GM18517 (cell line): ENCODE measurements at regions not wholly inside any gene's neighbourhood (a gene's known extent, or its start where the extent isn't known, plus 50 kb on each side); places are given as distances from the start of the nearest gene placed in this dataset.
"Not testable (repeated sequence)": the region's sequence is repeated elsewhere in the genome, so short reads cannot be mapped to it uniquely, and the experiment has no call there.

Experiments used
- ATAC-seq: cut with Tn5 transposase; IDR thresholded peaks from one replicate; pipeline ENCODE4 v1.9.1; 2021; ENCODE audit warnings: mild to moderate bottlenecking, moderate library complexity; ENCODE audit not compliant: unreplicated experiment

- ATAC-seq = no peak
These were observed 845.7 kb downstream of the SLC16A7 start for GRCh38 chr12:60441577-60441976.

- ATAC-seq = no peak
These were observed 855.6 kb downstream of the SLC16A7 start for GRCh38 chr12:60451457-60451856.

DNA sequence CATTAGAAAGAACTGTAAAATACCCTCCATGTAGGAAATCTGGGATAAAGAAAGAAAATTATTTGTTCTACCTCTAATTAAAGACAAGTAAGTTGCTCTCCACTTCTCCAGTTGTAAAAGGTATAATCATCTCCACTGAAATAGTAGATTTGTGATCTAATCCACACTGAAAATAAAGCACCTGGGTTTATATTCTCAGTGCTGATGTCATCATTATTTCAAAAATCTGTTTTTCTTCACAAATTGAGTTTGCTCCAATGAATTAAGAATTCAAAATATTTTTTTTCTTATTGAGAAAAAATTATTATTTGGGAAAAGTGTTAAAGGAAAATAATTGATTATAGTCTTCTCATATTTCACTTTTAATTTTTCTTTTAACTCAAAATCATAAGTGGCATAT lies 869.2 kb downstream of the SLC16A7 start:
- ATAC-seq = no peak

DNA sequence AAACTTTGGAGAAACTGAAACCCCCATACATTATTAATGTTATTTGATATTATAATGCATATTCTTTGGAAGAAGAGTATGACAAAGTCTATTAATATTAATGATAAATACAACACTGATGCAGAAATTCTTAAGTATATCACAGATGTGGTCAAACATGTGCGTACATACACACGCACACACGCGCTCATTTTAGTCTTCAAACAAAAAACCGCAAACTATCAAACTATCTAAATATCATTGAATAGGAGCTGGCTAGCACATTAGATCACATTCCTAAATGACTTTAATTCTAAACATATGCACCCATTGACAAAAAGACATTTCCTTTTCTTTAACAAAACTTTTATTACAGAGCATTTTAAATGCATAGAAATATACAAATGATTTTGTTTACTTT lies 872.7 kb downstream of the SLC16A7 start:
- ATAC-seq = no peak

GRCh38 chr12:60475825-60476224 lies 880.0 kb downstream of the SLC16A7 start:
- no peak for ATAC-seq

DNA sequence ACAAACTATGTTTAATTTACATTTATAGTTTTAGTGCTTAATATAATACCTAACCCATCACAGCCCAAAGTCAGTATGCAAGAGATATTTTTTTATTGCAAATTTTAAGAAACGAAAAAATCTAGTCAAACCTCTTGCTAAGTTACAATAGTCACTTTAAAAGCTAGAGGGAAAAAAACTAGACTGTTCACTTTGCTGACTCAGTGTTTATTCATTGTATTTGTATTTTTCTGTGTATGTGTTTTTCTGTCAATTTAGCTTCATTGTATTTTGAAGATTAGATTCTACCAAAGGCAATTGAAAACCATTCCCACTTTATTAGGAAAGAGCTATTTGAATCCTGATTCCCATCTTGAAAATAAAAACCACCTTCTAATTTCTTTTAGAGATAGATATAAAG lies 891.5 kb downstream of the SLC16A7 start:
- no peak for ATAC-seq

DNA sequence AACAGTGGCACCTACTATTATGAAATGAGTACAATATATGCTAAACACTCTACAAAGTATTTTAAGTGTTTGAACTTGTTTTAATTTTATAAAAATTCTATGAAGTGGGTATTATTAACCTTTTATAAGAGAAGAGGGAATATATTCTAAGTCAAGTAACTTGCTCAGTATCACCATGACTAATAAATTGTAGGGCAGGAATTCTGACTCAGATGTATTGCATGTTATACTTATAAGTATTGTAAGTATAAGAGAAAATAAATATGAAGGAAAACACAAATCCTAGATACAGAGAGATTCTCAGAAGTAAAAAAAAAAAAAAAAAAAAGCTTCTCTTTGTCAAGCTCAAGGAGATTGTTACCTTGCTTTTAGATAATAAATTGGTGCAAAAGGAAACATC lies 893.2 kb downstream of the SLC16A7 start:
- ATAC-seq = no peak

DNA sequence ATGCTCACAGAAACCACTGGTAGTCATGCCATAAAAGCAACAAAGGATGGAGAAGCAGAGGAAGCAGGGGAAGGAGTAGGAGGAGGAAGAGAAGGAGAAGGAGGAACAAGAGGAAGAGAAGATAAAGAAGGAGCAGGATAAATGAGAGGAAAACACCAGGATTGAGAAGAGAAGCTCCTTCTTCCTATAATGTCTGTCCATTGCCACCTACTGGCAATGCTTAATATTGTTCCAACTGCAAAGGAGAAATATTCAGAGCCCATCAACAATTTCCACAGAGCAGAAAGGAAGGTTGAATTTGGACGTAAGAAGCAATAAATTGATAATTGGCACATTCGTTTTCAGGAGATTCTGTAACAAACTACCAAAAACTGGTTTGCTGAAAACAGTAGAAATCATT lies 898.4 kb downstream of the SLC16A7 start:
- no peak for ATAC-seq

DNA sequence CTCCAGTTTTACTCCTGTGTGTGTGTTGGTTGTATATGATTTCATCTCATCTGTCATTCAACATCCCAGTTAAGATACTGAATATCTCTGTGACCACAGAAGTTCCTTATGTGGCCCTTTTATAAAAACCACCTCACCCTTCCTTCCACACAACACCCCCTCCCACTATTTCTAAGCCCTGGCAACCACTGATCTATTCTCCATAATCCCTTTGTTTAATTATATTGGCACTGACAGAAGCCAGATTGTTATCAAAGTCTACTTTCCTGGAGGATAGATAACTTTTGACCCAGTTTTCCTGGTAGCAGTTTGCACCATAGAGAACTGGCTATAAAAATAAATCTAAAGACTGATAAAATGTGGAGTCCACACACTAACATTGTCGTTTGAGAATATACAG lies 902.8 kb downstream of the SLC16A7 start:
- ATAC-seq = no peak

DNA sequence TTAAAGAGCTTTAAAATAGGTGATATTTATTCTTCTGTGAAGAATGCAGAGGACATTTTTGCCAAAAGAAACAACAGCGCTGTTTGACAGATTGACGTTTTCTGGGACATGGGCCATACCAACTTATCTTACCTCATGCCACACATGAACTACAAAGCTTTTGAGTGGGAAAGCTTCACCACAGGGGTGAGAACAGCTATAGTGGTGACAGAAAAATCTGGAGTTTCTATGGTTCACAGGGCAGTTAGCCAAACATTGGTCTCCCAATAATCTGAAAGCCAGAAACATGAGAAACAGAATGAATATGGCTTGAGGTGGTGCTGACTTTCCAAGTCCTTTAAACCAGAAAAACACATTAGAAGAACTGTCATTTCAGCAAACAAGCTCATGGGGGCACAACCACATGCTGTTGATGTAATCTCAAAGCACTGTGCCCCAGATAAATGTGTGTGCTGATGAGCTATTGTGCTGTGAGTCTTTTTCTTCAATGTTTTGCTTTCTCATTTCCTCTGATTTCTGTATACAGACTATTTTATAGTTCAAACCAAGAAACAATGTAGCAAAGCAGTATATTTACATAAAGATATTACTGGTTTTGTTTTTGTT lies 905.4 kb downstream of the SLC16A7 start:
- ATAC-seq = no peak

DNA sequence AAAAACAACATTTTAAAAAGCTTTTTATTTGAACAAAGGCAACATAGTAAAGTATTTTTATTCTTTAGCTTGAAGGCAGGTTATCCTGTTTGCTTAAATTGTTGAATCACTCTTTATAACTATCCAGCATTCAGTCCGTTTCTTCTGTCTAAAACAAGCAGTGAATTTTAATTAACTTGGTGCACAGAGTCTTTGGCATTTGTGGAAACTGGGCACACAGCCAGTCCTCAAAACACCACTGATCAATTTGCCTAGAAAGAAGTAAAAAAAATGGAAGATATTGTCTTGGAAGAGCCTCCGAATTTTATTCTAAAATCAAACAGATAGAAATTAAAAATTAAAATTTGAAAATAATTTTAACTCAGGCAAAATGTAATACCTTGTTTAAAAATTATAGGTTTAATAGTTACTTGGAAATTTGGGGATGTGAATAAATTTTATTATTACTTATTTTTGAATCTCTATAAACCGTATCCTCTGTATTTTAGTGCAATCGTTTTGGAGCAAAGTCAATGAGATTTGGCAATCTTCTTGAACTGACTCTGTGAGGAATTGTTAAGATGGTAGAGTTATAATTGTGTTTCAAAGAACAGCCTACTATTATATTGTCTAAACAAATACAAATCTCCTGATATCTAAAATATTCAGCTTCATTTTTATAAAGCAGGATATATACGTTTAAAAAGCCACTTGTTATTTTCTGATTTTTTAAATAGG lies 927.0 kb downstream of the SLC16A7 start:
- ATAC-seq = no peak

DNA sequence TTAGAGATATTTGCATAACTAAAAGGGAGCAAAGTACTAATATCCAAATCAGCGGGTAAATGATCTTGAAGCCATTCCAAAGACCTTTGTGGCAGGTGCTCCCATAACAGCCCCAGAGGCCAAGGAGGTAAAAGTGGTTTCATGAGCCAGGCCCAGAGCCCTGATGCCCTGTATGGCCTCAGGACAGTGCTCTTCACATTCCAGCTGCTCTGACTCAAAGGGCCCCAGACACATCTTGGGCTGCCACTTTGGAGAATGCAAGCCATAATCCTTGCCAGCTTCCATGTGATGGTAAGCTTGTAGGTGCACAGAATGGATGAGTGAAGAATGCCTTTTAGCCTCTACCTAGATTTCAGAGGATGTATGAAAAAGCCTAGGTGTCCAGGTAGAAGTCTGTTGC lies 933.4 kb downstream of the SLC16A7 start:
- no peak for ATAC-seq

GRCh38 chr12:60529723-60530122 lies 933.9 kb downstream of the SLC16A7 start:
- ATAC-seq = no peak

GRCh38 chr12:60535363-60535762 lies 939.5 kb downstream of the SLC16A7 start:
- no peak for ATAC-seq

GRCh38 chr12:60539592-60539991 lies 943.8 kb downstream of the SLC16A7 start:
- ATAC-seq = no peak

- no peak for ATAC-seq
These were observed 973.1 kb downstream of the SLC16A7 start for GRCh38 chr12:60568914-60569313.

DNA sequence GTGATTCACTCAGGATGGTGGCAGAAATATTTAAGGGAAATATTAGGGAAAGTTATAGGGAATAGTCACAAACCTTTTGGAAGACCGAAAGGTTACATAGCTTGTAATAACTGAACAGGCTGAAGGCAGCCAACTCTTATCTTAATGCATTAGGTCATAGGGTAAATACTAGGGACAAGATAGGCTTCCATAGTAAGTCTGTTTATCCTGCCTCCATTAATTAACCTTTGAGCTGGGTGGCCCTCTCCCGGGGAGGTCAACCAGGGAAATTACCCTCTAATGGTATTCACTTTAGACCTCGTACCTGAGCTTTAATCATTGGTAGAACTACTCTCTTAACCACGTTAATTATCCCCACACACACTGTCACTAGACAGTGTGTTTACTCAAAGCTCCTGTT lies 981.8 kb downstream of the SLC16A7 start:
- no peak for ATAC-seq

GRCh38 chr12:60587664-60588063 lies 991.8 kb downstream of the SLC16A7 start:
- not testable (repeated sequence) for ATAC-seq

DNA sequence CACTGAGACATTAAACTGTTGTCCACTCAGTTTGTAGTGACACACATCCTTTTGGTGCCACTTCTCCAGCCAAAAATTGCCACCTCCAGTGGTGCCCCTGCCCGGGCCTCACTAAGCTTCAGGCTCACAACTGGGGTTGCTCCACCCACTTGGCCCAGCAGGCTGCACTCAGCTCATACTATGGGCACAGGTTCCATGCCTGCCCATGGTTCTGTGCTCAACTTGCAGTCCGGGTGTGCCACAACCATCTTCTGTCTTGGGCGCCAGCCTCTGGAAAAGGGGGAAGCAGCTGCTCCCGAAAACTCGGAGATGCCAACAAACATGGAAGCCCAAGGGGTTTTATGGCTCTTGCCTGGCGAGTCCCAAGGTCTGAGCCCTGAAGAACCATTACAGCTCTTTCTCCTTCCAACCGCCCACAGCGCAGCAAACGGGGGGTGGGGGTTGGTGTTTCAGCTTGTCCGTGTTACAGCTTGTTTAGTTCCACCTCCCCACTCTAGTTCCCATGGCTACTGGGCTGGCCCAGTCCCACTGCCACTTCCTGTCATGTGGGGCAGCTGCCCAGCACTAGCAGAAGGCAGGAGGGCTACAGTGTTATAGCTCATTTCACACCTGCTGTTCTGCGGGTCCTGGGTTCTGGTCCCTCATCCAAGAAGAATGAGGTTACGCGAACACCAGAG lies 998.3 kb downstream of the SLC16A7 start:
- ATAC-seq = no peak

DNA sequence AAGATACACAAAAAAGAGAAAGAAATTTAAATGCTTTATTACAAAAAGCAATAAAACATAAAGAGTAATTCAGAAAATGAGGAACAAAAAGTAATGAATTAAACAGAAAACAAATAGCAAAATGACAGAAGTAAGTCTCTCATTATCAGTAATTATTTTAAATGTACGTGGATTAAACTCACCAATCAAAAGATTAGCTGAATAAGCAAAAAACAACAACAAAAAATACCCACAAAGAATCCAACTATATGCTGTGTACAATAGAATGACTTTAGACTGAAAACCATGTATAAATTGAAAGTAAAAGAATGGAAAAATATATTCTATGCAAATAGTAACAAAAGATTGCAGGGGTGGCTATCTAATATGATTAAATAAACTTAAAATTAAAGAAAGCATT lies 1006.8 kb downstream of the SLC16A7 start:
- ATAC-seq = no peak

DNA sequence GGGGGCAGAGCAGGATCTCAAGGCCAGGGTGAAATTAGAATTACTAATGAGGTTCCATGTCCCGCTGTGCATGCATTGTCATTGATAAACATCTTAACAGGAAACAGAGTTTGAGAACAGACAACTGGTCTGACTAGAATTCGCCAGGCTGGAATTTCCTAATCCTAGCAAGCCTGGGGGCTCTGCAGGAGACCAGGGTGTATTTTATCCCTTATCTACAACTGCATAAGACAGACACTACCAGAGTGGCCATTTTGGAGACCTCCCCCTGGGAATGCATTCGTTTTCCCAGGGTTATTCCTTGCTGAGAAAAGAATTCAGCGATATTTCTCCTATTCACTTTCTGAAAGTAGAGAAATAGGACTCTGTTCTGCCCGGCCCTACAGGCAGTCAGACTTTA lies 1007.6 kb downstream of the SLC16A7 start:
- ATAC-seq = not testable (repeated sequence)

GRCh38 chr12:60616400-60616799 lies 1020.6 kb downstream of the SLC16A7 start:
- ATAC-seq = no peak
